Activated CD4-positive, alpha-beta T cell treated with anti-CD3 and anti-CD28 coated beads for 24 hours (primary cell): ENCODE measurements at regions not wholly inside any gene's neighbourhood (a gene's known extent, or its start where the extent isn't known, plus 50 kb on each side); places are given as distances from the start of the nearest gene placed in this dataset.

Experiments
- DNase-seq, 2 donors: peaks; one replicate each; pipeline ENCODE4 v3.0.0-alpha.2; 2020; ENCODE audit warnings: low read depth in 2 of 2

GRCh38 chr2:34980689-34981088, 1374.9 kb upstream of the CRIM1 start:
- DNase-seq = no peak

- no peak for DNase-seq
These were observed 1376.4 kb upstream of the CRIM1 start for GRCh38 chr2:34979148-34979547.

- DNase-seq = no peak
These were observed 1362.7 kb upstream of the FAM98A start for GRCh38 chr2:34961822-34962221.

GRCh38 chr2:34954758-34955157, 1355.7 kb upstream of the FAM98A start:
- no peak for DNase-seq

- no peak for DNase-seq
These were observed 1351.7 kb upstream of the FAM98A start for GRCh38 chr2:34950797-34951196.

GRCh38 chr2:34949316-34949715, 1350.2 kb upstream of the FAM98A start:
- DNase-seq = no peak

- no peak for DNase-seq
These were observed 1337.0 kb upstream of the FAM98A start for GRCh38 chr2:34936089-34936488.

GRCh38 chr2:34912084-34912483, 1313.0 kb upstream of the FAM98A start:
- DNase-seq = no peak

GRCh38 chr2:34909992-34910705, 1311.0 kb upstream of the FAM98A start:
- no peak for DNase-seq

- DNase-seq = no peak
These were observed 1308.7 kb upstream of the FAM98A start for GRCh38 chr2:34907812-34908211.

GRCh38 chr2:34901739-34902138, 1302.6 kb upstream of the FAM98A start:
- DNase-seq = no peak

- no peak for DNase-seq
These were observed 1300.0 kb upstream of the FAM98A start for GRCh38 chr2:34899079-34899478.

GRCh38 chr2:34892766-34893165, 1293.7 kb upstream of the FAM98A start:
- no peak for DNase-seq

- DNase-seq = no peak
These were observed 1293.2 kb upstream of the FAM98A start for GRCh38 chr2:34892256-34892655.

GRCh38 chr2:34875091-34875745, 1276.1 kb upstream of the FAM98A start:
- no peak for DNase-seq

- no peak for DNase-seq
These were observed 1254.5 kb upstream of the FAM98A start for GRCh38 chr2:34853646-34854045.

GRCh38 chr2:34851804-34852203, 1252.7 kb upstream of the FAM98A start:
- DNase-seq = no peak

GRCh38 chr2:34849827-34850226, 1250.7 kb upstream of the FAM98A start:
- no peak for DNase-seq

GRCh38 chr2:34848691-34849090, 1249.6 kb upstream of the FAM98A start:
- DNase-seq = no peak

- DNase-seq = no peak
These were observed 1249.0 kb upstream of the FAM98A start for GRCh38 chr2:34848132-34848531.

GRCh38 chr2:34844629-34845028, 1245.5 kb upstream of the FAM98A start:
- DNase-seq = no peak

- no peak for DNase-seq
These were observed 1239.3 kb upstream of the FAM98A start for GRCh38 chr2:34838408-34838807.

- no peak for DNase-seq
These were observed 1237.3 kb upstream of the FAM98A start for GRCh38 chr2:34836361-34836760.

GRCh38 chr2:34831096-34831495, 1232.0 kb upstream of the FAM98A start:
- no peak for DNase-seq
